RWPE1 (cell line): ENCODE measurements at regions not wholly inside any gene's neighbourhood (a gene's known extent, or its start where the extent isn't known, plus 50 kb on each side); places are given as distances from the start of the nearest gene placed in this dataset.

ENCODE experiments used
- CTCF ChIA-PET: fragments of 350-600 bp; sonication (Branson Sonifier 250); formaldehyde crosslinking; extraction: SDS; loops from one replicate; lab custom pipeline; 2021; lab: Yijun Ruan, JAX
- POLR2A ChIA-PET: fragments of 400-600 bp; formaldehyde crosslinking; extraction: SDS; loops from one replicate; lab custom pipeline; 2020; ENCODE audit warnings: antibody characterized with exemption; ENCODE audit not compliant: low non-redundant PET; lab: Yijun Ruan, JAX
- DNase-seq: peaks from one replicate; pipeline ENCODE4 v3.0.0; 2012; ENCODE audit warnings: low spot score
- H3K27ac ChIP-seq: fragments of 450-650 bp; 2 replicates; pipeline ENCODE4 v1.5.1; 2017
- CTCF ChIP-seq: fragments of 450-650 bp; conservative IDR thresholded peaks from 2 replicates; pipeline ENCODE4 v1.5.1; 2017; ENCODE audit warnings: low read depth, mild to moderate bottlenecking

- CTCF ChIA-PET, result no interaction called here
Measured at GRCh38 chr1:81710857-81711256, 89.9 kb upstream of the ADGRL2 start.

GRCh38 chr1:81708250-81708649, 92.5 kb upstream of the ADGRL2 start:
- no peak for TF ChIP-seq CTCF
- no peak for DNase-seq
- CTCF ChIA-PET, result interaction anchor here (0.6 kb wide), 2 partner anchors 36 to 212 kb away, joined by 3 read pairs; no protein-coding TSS in a partner anchor
- POLR2A ChIA-PET, result no interaction called here
- H3K27ac ChIP-seq, result no peak overlapping the region

More at GRCh38 chr1:81710857-81711256, 89.9 kb upstream of the ADGRL2 start:
- POLR2A ChIA-PET, result no interaction called here
- no peak for TF ChIP-seq CTCF
- no peak overlapping the region for H3K27ac ChIP-seq
- DNase-seq, result no peak

GRCh38 chr1:81706650-81707435, 93.9 kb upstream of the ADGRL2 start:
- no peak overlapping the region for H3K27ac ChIP-seq
- DNase-seq, result peak; percentile 42
- POLR2A ChIA-PET, result no interaction called here
- no peak for TF ChIP-seq CTCF
- CTCF ChIA-PET, result interaction anchor here (0.6 kb wide), 1 partner anchor 56 kb away, joined by 3 read pairs; no protein-coding TSS in a partner anchor

GRCh38 chr1:81703756-81704463, 96.8 kb upstream of the ADGRL2 start:
- no peak for DNase-seq
- no peak overlapping the region for H3K27ac ChIP-seq
- CTCF ChIA-PET, result interaction anchor here (0.6 to 0.7 kb wide), 2 partner anchors 108 to 1250 kb away, joined by 3 to 4 read pairs; no protein-coding TSS in a partner anchor
- no peak for TF ChIP-seq CTCF
- POLR2A ChIA-PET, result no interaction called here

GRCh38 chr1:81703391-81703755, 97.4 kb upstream of the ADGRL2 start:
- TF ChIP-seq CTCF, result no peak
- H3K27ac ChIP-seq, result no peak overlapping the region
- CTCF ChIA-PET, result interaction anchor here (0.6 to 0.7 kb wide), 3 partner anchors 108 to 1249 kb away, joined by 3 to 5 read pairs (median 4); no protein-coding TSS in a partner anchor
- POLR2A ChIA-PET, result no interaction called here
- DNase-seq, result no peak

- TF ChIP-seq CTCF, result no peak
- DNase-seq, result peak; percentile 66
- ChIA-PET POLR2A (no interaction called here), CTCF (interaction anchor here (0.6 kb wide), 1 partner anchor 1225 kb away, joined by 5 read pairs; no protein-coding TSS in a partner anchor)
- H3K27ac ChIP-seq, result no peak overlapping the region
Measured at GRCh38 chr1:81702903-81703302, 97.8 kb upstream of the ADGRL2 start.
